OCI-LY1 (cell line): ENCODE measurements at regions not wholly inside any gene's neighbourhood (a gene's known extent, or its start where the extent isn't known, plus 50 kb on each side); places are given as distances from the start of the nearest gene placed in this dataset.

Experiments
- H2AFZ ChIP-seq: fragments of 200-600 bp; sonication (generic), shearing (Covaris generic); 2 replicates; pipeline ENCODE4 v1.6.0; 2014; ENCODE audit warnings: antibody characterized with exemption, mild to moderate bottlenecking, low read length
- H3F3A ChIP-seq: fragments of 200-600 bp; sonication (generic), shearing (Covaris generic); 2 replicates; pipeline ENCODE4 v1.6.0; 2014; ENCODE audit warnings: mild to moderate bottlenecking, antibody characterized with exemption, low read length, moderate library complexity; ENCODE audit not compliant: insufficient read depth
- H3K27ac ChIP-seq: fragments of 200-600 bp; sonication (generic); 2 replicates; pipeline ENCODE4 v1.5.1; 2014; ENCODE audit warnings: low read length, mixed run types, mild to moderate bottlenecking, low read depth; ENCODE audit not compliant: poor library complexity, severe bottlenecking
- H3K27me3 ChIP-seq: fragments of 200-600 bp; sonication (generic); 2 replicates; pipeline ENCODE4 v1.6.0; 2014; ENCODE audit warnings: antibody characterized with exemption, mild to moderate bottlenecking, low read length, moderate library complexity; ENCODE audit not compliant: insufficient read depth
- H3K36me3 ChIP-seq: fragments of 200-600 bp; sonication (generic); 2 replicates; pipeline ENCODE4 v1.6.1; 2014; ENCODE audit warnings: mild to moderate bottlenecking, antibody characterized with exemption, low read length, moderate library complexity, mixed read lengths; ENCODE audit not compliant: insufficient read depth
- H3K4me1 ChIP-seq: fragments of 200-600 bp; sonication (generic); 2 replicates; pipeline ENCODE4 v1.5.1; 2014; ENCODE audit warnings: mild to moderate bottlenecking, low read length, moderate library complexity; ENCODE audit not compliant: insufficient read depth, severe bottlenecking
- H3K4me2 ChIP-seq: fragments of 200-600 bp; sonication (generic), shearing (Covaris generic); 2 replicates; pipeline ENCODE4 v1.6.1; 2014; ENCODE audit warnings: low read length
- H3K4me3 ChIP-seq: fragments of 200-600 bp; sonication (generic); 2 replicates; pipeline ENCODE4 v1.5.1; 2014; ENCODE audit warnings: low read length, low read depth, mild to moderate bottlenecking, mixed read lengths; ENCODE audit not compliant: poor library complexity, severe bottlenecking
- H3K79me2 ChIP-seq: fragments of 200-600 bp; shearing (Covaris generic); 2 replicates; pipeline ENCODE4 v1.6.1; 2016; ENCODE audit warnings: mixed run types, low read length, mixed read lengths; ENCODE audit not compliant: insufficient read depth
- H3K9ac ChIP-seq: fragments of 200-600 bp; sonication (generic), shearing (Covaris generic); 2 replicates; pipeline ENCODE4 v1.6.1; 2014; ENCODE audit warnings: mild to moderate bottlenecking, low read length, mixed read lengths
- H3K9me2 ChIP-seq: fragments of 200-600 bp; sonication (generic), shearing (Covaris generic); 2 replicates; pipeline ENCODE4 v1.6.1; 2014; ENCODE audit warnings: low read depth, mild to moderate bottlenecking, low read length, mixed read lengths
- H3K9me3 ChIP-seq: fragments of 200-600 bp; shearing (Covaris generic); 2 replicates; pipeline ENCODE4 v1.6.1; 2014; ENCODE audit warnings: low read length, mixed read lengths
- H4K20me1 ChIP-seq: fragments of 200-600 bp; sonication (generic), shearing (Covaris generic); 2 replicates; pipeline ENCODE4 v1.6.0; 2016; ENCODE audit warnings: mild to moderate bottlenecking, low read length; ENCODE audit not compliant: insufficient read depth
- EZH2 ChIP-seq: fragments of 200-600 bp; sonication (generic), shearing (Covaris generic); IDR thresholded peaks from 2 replicates; pipeline ENCODE4 v1.8.0; 2017; ENCODE audit warnings: borderline replicate concordance, mixed run types, mild to moderate bottlenecking, antibody characterized with exemption, low read length, moderate library complexity, mixed read lengths
- TF ChIP-seq, protein P1 (sequence below): fragments of 200-600 bp; sonication (generic), shearing (Covaris generic); IDR thresholded peaks from 2 replicates; pipeline ENCODE4 v1.5.1; 2017; ENCODE audit warnings: mild to moderate bottlenecking, antibody characterized with exemption, low read length, moderate library complexity, mixed read lengths

- no peaks in the 10 kb centered on the region for H3K9me3 ChIP-seq
- no peaks in the 10 kb centered on the region for H3F3A ChIP-seq
- no peak overlapping the region for H3K9ac ChIP-seq
- H3K27me3 ChIP-seq = peaks cover 3% of the 10 kb centered on the region; the same call in 1 of the 2 replicates
- H2AFZ ChIP-seq = no peak overlapping the region
- no peaks in the 10 kb centered on the region for H3K9me2 ChIP-seq
- no peak overlapping the region for H3K4me2 ChIP-seq
- H3K4me3 ChIP-seq = no peak overlapping the region
- H4K20me1 ChIP-seq = no peaks in the 10 kb centered on the region
- H3K4me1 ChIP-seq = no peaks in the 10 kb centered on the region
- TF ChIP-seq EZH2 = no peak
- TF ChIP-seq, protein P1, sequence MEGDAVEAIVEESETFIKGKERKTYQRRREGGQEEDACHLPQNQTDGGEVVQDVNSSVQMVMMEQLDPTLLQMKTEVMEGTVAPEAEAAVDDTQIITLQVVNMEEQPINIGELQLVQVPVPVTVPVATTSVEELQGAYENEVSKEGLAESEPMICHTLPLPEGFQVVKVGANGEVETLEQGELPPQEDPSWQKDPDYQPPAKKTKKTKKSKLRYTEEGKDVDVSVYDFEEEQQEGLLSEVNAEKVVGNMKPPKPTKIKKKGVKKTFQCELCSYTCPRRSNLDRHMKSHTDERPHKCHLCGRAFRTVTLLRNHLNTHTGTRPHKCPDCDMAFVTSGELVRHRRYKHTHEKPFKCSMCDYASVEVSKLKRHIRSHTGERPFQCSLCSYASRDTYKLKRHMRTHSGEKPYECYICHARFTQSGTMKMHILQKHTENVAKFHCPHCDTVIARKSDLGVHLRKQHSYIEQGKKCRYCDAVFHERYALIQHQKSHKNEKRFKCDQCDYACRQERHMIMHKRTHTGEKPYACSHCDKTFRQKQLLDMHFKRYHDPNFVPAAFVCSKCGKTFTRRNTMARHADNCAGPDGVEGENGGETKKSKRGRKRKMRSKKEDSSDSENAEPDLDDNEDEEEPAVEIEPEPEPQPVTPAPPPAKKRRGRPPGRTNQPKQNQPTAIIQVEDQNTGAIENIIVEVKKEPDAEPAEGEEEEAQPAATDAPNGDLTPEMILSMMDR = no peak
- H3K27ac ChIP-seq = no peak overlapping the region
- no peaks in the 10 kb centered on the region for H3K36me3 ChIP-seq
- H3K79me2 ChIP-seq = no peaks in the 10 kb centered on the region
Observed at GRCh38 chr9:95615246-95615645, 98.5 kb upstream of the PTCH1 start.

- no peak overlapping the region for H3K27ac ChIP-seq
- H3K4me3 ChIP-seq = no peak overlapping the region
- H3K9me2 ChIP-seq = no peaks in the 10 kb centered on the region
- no peaks in the 10 kb centered on the region for H3K9me3 ChIP-seq
- H3K79me2 ChIP-seq = no peaks in the 10 kb centered on the region
- H2AFZ ChIP-seq = no peak overlapping the region
- no peak overlapping the region for H3K9ac ChIP-seq
- H4K20me1 ChIP-seq = no peaks in the 10 kb centered on the region
- no peaks in the 10 kb centered on the region for H3K4me1 ChIP-seq
- H3F3A ChIP-seq = no peaks in the 10 kb centered on the region
- no peak overlapping the region for H3K4me2 ChIP-seq
- H3K27me3 ChIP-seq = no peaks in the 10 kb centered on the region
- TF ChIP-seq, protein P1 = no peak
- no peak for TF ChIP-seq EZH2
- no peaks in the 10 kb centered on the region for H3K36me3 ChIP-seq
Observed at GRCh38 chr9:95613670-95614069, 96.9 kb upstream of the PTCH1 start.

DNA sequence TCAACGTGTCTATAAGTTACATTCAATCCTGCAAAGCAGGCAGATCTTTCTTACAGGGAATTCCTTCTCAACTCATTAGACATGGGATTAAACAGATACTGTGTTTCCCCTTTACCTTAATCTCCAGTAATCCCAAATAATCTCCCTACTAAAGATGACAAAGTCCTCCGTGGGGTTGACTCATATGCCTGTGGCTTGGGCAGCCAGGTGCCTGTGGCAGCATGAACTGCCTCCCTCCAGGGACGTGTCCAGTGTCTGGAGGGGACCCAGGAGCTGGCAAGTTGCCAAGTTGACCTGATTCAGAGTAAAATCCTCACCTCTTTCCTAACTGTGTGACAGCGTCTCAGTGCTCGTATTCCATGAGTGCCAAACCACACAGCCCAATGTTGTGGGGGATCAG lies 94.6 kb upstream of the PTCH1 start:
- TF ChIP-seq, protein P1 = no peak
- no peak for TF ChIP-seq EZH2
- H3K4me2 ChIP-seq = no peak overlapping the region
- no peaks in the 10 kb centered on the region for H4K20me1 ChIP-seq
- no peak overlapping the region for H3K9ac ChIP-seq
- H2AFZ ChIP-seq = no peak overlapping the region
- H3K27me3 ChIP-seq = no peaks in the 10 kb centered on the region; the same call in 1 of the 2 replicates
- no peaks in the 10 kb centered on the region for H3F3A ChIP-seq
- H3K36me3 ChIP-seq = no peaks in the 10 kb centered on the region
- H3K9me2 ChIP-seq = no peaks in the 10 kb centered on the region
- H3K79me2 ChIP-seq = no peaks in the 10 kb centered on the region
- no peaks in the 10 kb centered on the region for H3K9me3 ChIP-seq
- H3K4me3 ChIP-seq = no peak overlapping the region
- H3K27ac ChIP-seq = no peak overlapping the region
- no peaks in the 10 kb centered on the region for H3K4me1 ChIP-seq
